OCI-LY1 (cell line): ENCODE measurements at regions not wholly inside any gene's neighbourhood (a gene's known extent, or its start where the extent isn't known, plus 50 kb on each side); places are given as distances from the start of the nearest gene placed in this dataset.

ENCODE experiments used
- EZH2 ChIP-seq: fragments of 200-600 bp; sonication (generic), shearing (Covaris generic); IDR thresholded peaks from 2 replicates; pipeline ENCODE4 v1.8.0; 2017; ENCODE audit warnings: borderline replicate concordance, mixed run types, mild to moderate bottlenecking, antibody characterized with exemption, low read length, moderate library complexity, mixed read lengths
- TF ChIP-seq, protein P1 (sequence below): fragments of 200-600 bp; sonication (generic), shearing (Covaris generic); IDR thresholded peaks from 2 replicates; pipeline ENCODE4 v1.5.1; 2017; ENCODE audit warnings: mild to moderate bottlenecking, antibody characterized with exemption, low read length, moderate library complexity, mixed read lengths

DNA sequence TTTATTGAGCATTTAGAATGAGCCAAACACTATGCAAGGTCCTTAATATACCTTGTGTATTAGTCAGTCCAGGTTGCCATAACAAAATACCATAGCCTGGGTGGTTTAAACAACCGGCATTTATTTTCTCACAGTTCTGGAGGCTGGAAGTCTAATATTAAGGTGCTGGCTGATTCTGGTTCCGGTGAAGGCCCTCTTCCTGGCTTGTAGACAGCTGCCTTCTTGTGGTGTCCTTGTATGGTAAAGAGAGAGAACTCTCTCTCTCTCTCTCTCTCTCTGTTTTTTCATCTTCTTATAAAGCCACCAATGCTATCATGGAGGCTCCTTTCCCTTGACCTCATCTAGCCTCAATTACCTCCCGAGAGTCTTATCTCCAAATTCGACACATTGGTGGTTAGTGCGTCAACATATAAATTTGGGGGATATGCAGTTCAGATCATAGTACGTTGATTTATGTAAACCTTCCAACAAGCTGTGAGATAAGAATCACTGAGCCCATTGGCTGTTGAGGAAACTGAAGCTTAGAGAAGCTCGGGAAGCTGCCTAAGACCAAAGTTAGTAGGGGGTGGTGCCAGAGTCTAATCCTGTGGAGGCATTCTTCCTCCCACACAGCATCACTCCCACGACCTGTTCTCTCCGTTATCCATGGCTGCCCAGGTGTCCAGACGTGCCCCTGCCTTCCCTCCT is 298.0 kb upstream of the PROK2 start:
- TF ChIP-seq, protein P1, sequence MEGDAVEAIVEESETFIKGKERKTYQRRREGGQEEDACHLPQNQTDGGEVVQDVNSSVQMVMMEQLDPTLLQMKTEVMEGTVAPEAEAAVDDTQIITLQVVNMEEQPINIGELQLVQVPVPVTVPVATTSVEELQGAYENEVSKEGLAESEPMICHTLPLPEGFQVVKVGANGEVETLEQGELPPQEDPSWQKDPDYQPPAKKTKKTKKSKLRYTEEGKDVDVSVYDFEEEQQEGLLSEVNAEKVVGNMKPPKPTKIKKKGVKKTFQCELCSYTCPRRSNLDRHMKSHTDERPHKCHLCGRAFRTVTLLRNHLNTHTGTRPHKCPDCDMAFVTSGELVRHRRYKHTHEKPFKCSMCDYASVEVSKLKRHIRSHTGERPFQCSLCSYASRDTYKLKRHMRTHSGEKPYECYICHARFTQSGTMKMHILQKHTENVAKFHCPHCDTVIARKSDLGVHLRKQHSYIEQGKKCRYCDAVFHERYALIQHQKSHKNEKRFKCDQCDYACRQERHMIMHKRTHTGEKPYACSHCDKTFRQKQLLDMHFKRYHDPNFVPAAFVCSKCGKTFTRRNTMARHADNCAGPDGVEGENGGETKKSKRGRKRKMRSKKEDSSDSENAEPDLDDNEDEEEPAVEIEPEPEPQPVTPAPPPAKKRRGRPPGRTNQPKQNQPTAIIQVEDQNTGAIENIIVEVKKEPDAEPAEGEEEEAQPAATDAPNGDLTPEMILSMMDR = no peak
- no peak for TF ChIP-seq EZH2
